GM19397 (cell line): ENCODE measurements at regions not wholly inside any gene's neighbourhood (a gene's known extent, or its start where the extent isn't known, plus 50 kb on each side); places are given as distances from the start of the nearest gene placed in this dataset.

Source experiments
- ATAC-seq: cut with Tn5 transposase; IDR thresholded peaks from one replicate; pipeline ENCODE4 v1.9.1; 2021; ENCODE audit warnings: mild to moderate bottlenecking, moderate library complexity; ENCODE audit not compliant: unreplicated experiment

GRCh38 chr4:130419211-130419975, 1323.4 kb downstream of the C4orf33 start:
- ATAC-seq, result no peak

- ATAC-seq, result no peak
These were observed 1326.3 kb downstream of the C4orf33 start for GRCh38 chr4:130422261-130422660.

DNA sequence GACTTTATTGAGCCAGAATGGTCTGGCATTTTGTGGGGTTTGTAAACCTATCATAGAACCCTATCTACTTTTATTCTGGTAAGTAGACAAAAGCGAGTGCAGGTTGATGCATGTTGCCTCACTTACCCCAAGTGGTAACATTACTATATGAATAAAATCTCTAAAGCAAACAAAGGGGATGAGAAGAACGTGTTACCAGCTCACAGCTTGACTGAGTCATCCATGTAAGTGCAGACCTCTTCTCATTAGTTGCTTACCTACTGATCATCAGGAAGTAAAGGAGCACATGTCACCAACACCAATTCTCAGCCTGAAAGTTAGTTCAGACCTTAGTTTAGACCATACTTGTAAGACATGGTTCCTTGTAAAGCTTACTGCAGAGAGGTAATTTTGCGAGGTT, 1328.3 kb downstream of the C4orf33 start:
- no peak for ATAC-seq

- no peak for ATAC-seq
These were observed 1336.3 kb downstream of the C4orf33 start for GRCh38 chr4:130432289-130432688.

- ATAC-seq, result no peak
These were observed 1353.8 kb downstream of the C4orf33 start for GRCh38 chr4:130449741-130450140.

DNA sequence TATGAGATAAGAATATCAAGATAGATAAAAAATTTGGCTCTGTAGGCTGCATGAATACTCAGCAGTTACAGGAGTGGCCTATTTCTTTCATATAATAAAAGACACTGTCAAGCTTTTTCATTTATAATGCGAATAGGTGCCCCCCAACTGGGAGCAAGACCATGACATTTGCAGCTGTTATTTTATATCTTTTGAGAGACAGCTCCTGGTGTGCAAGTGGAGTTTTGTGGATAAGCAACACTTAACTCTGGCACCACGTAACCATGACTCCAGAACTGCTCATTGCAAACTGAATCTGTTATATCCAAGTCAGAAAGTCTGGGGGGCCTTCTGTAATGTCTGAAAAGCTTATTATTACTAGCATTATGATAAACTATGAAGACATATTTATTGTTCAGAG, 1372.4 kb downstream of the C4orf33 start:
- no peak for ATAC-seq

DNA sequence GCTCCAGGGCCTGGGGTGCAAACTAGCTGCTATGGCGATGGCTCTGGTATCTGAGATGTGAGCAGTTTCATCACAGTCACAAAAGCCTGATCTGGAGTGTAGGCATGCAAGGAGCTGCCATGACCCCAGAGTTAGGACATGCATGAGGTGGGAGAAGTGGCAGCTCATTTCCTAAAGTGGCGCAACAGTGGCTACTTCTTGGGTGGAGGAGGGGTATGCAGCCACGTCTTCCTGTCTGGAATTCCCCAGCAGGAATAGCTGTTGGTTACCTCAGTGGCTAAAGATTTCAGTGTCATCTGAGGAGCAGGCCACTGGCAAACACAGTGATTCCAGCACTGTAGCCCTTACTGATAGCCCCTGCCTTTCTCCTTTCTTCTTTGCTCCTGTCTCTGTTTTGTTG, 1382.5 kb downstream of the C4orf33 start:
- ATAC-seq, result no peak

GRCh38 chr4:130479020-130479419, 1383.1 kb downstream of the C4orf33 start:
- ATAC-seq, result no peak

- no peak for ATAC-seq
These were observed 1383.7 kb downstream of the C4orf33 start for GRCh38 chr4:130479674-130480073.

- no peak for ATAC-seq
These were observed 1388.9 kb downstream of the C4orf33 start for GRCh38 chr4:130484826-130485225.

GRCh38 chr4:130485371-130485770, 1389.4 kb downstream of the C4orf33 start:
- ATAC-seq, result no peak

DNA sequence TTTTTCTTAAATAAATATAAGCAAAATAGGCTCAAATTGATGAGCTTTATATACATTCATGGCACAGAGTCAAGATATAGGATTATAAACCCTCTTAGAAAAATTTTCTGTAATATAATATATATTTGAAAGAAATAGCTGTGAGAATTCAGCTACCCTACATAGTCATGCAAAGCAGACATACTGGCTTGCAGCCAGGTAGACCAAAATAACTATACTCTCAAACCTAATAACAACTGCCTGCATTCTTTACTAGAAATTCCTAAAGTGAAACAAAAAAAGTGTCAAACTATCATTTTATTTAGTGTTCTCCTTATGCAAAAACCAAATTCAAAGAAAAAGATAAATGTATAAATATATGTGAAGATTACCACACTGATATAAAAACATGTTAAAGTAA, 1390.2 kb downstream of the C4orf33 start:
- ATAC-seq, result no peak

GRCh38 chr4:130486841-130487240, 1390.9 kb downstream of the C4orf33 start:
- ATAC-seq, result no peak

DNA sequence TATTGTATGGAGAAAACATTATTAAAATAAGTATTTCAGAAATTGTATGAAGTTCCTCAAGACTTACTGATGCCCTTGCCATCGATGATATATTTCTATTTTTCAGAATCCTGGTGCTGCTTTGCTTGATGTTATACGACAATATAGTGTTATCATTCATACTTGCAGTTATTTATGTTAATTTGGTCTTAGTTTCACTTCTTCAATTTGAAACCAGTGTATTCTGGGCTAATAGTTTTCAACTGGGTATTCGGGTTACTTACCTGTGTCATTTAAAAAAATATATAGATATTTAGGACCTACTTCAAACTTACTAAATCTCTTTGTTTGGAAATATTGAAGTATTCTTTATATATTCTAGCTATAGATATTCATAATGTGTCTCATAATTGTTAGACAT, 1414.7 kb downstream of the C4orf33 start:
- ATAC-seq, result no peak

DNA sequence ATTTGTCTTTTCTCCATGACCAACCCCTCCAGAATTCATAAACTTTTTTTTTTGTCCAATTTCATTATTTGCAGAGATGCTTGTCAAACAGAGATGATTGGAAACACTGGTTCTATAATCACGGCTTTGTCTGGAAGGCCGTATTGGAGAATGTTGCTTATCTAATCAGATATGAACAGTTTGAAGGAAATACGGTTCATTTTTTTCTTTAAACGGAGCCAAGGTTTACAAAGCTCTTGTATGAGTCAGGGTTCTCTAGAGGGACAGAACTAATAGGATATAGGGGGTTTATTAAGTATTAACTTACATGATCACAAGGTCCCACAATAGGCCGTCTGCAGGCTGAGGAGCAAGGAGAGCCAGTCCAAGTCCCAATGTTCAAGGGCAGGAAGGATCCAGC, 1415.8 kb downstream of the C4orf33 start:
- ATAC-seq, result no peak

GRCh38 chr4:130524057-130524456, 1428.1 kb downstream of the C4orf33 start:
- ATAC-seq, result no peak

GRCh38 chr4:130530505-130530904, 1434.6 kb downstream of the C4orf33 start:
- ATAC-seq, result no peak

- no peak for ATAC-seq
These were observed 1438.7 kb downstream of the C4orf33 start for GRCh38 chr4:130534651-130535050.

- no peak for ATAC-seq
These were observed 1447.0 kb downstream of the C4orf33 start for GRCh38 chr4:130542953-130543352.

GRCh38 chr4:130545171-130545570, 1449.2 kb downstream of the C4orf33 start:
- ATAC-seq, result no peak

- ATAC-seq, result no peak
These were observed 1449.6 kb downstream of the C4orf33 start for GRCh38 chr4:130545596-130545995.

DNA sequence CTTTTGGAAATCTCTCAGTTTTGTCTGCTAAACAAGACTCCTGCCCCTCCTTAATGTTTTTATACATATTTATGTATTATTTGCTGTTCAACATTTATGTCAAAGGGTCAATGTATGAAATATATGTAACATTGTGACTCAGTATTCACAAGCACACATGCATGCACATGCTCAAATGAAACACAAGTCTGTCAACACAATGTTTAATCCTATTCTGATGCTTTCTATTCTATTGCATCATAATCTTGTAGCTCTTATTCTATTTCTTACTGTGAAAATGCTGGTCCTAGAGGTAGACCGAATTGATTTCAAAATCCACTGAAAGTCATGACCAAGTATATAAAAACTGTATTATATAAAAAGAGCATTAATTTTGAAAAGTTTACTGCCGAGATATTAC, 1463.3 kb downstream of the C4orf33 start:
- ATAC-seq, result no peak
